Osteoblast (primary cell): ENCODE measurements at regions not wholly inside any gene's neighbourhood (a gene's known extent, or its start where the extent isn't known, plus 50 kb on each side); places are given as distances from the start of the nearest gene placed in this dataset.

Experiments
- DNase-seq: peaks from one replicate; pipeline ENCODE4 v3.0.0; 2011; ENCODE audit warnings: low spot score, mixed read lengths; ENCODE audit not compliant: insufficient read length; ENCODE audit errors: missing footprints
- H2AFZ ChIP-seq: 2 replicates; pipeline ENCODE4 v1.6.0; 2011; ENCODE audit warnings: mild to moderate bottlenecking, low read length
- H3K27ac ChIP-seq: 2 replicates; pipeline ENCODE4 v1.5.1; 2011; ENCODE audit warnings: mild to moderate bottlenecking, low read depth, low read length, moderate library complexity
- H3K27me3 ChIP-seq: 2 replicates; pipeline ENCODE4 v1.6.0; 2012; ENCODE audit warnings: mild to moderate bottlenecking, control low read depth, inconsistent platforms, low read length, moderate library complexity; ENCODE audit not compliant: insufficient read depth
- H3K36me3 ChIP-seq: 2 replicates; pipeline ENCODE4 v1.5.1; 2011; ENCODE audit warnings: mild to moderate bottlenecking, low read length, control low read depth, moderate library complexity; ENCODE audit not compliant: insufficient read depth
- H3K4me1 ChIP-seq: 2 replicates; pipeline ENCODE4 v1.5.1; 2011; ENCODE audit warnings: mild to moderate bottlenecking, low read length, control low read depth, moderate library complexity; ENCODE audit not compliant: insufficient read depth
- H3K4me2 ChIP-seq: 2 replicates; pipeline ENCODE4 v1.6.0; 2011; ENCODE audit warnings: mild to moderate bottlenecking, low read length; ENCODE audit not compliant: insufficient read depth
- H3K4me3 ChIP-seq: fragments of 200-600 bp; sonication (generic); 3 replicates; pipeline ENCODE4 v1.5.1; 2012; ENCODE audit warnings: mild to moderate bottlenecking, low read length, inconsistent platforms; ENCODE audit not compliant: insufficient read depth
- H3K79me2 ChIP-seq: 2 replicates; pipeline ENCODE4 v1.6.0; 2012; ENCODE audit warnings: mild to moderate bottlenecking, low read length, control low read depth, inconsistent platforms; ENCODE audit not compliant: insufficient read depth
- H3K9me3 ChIP-seq: 2 replicates; pipeline ENCODE4 v1.5.1; 2011; ENCODE audit warnings: low read depth, low read length, control low read depth
- H4K20me1 ChIP-seq: 2 replicates; pipeline ENCODE4 v1.6.0; 2012; ENCODE audit warnings: mild to moderate bottlenecking, low read length, control low read depth; ENCODE audit not compliant: insufficient read depth
- CTCF ChIP-seq: IDR thresholded peaks from 2 replicates; pipeline ENCODE4 v1.5.1; 2011; ENCODE audit warnings: mild to moderate bottlenecking, low read depth, low read length, moderate library complexity; ENCODE audit errors: extremely low read depth

- Histone ChIP-seq H3K4me3 (no peak overlapping the region), H4K20me1 (no peaks in the 10 kb centered on the region), H3K4me2 (no peak overlapping the region), H3K36me3 (no peaks in the 10 kb centered on the region), H3K27ac (no peak overlapping the region), H3K4me1 (no peaks in the 10 kb centered on the region), H3K27me3 (no peaks in the 10 kb centered on the region), H2AFZ (no peak overlapping the region), H3K9me3 (peaks cover 5% of the 10 kb centered on the region), H3K79me2 (no peaks in the 10 kb centered on the region)
- TF ChIP-seq CTCF = no peak
- DNase-seq = no peak
These were observed 132.4 kb upstream of the FOXK1 start for GRCh38 chr7:4549681-4550080.

- Histone ChIP-seq H4K20me1 (no peaks in the 10 kb centered on the region), H3K36me3 (no peaks in the 10 kb centered on the region), H3K27ac (no peak overlapping the region), H3K4me1 (no peaks in the 10 kb centered on the region), H2AFZ (no peak overlapping the region), H3K27me3 (no peaks in the 10 kb centered on the region), H3K4me2 (no peak overlapping the region), H3K4me3 (no peak overlapping the region), H3K9me3 (peaks cover 5% of the 10 kb centered on the region), H3K79me2 (no peaks in the 10 kb centered on the region)
- no peak for DNase-seq
- TF ChIP-seq CTCF = no peak
These were observed 132.0 kb upstream of the FOXK1 start for GRCh38 chr7:4550117-4550516.

- Histone ChIP-seq H3K79me2 (no peaks in the 10 kb centered on the region), H2AFZ (no peak overlapping the region), H3K27ac (no peak overlapping the region), H3K27me3 (no peaks in the 10 kb centered on the region), H3K4me1 (no peaks in the 10 kb centered on the region), H3K4me3 (no peak overlapping the region), H3K4me2 (no peak overlapping the region), H4K20me1 (no peaks in the 10 kb centered on the region), H3K9me3 (peaks cover 5% of the 10 kb centered on the region), H3K36me3 (no peaks in the 10 kb centered on the region)
- no peak for DNase-seq
- TF ChIP-seq CTCF = no peak
These were observed 129.1 kb upstream of the FOXK1 start for GRCh38 chr7:4552985-4553384.

GRCh38 chr7:4556868-4557793 lies 125.0 kb upstream of the FOXK1 start:
- no peak overlapping the region for H3K4me2 ChIP-seq
- no peaks in the 10 kb centered on the region for H3K27me3 ChIP-seq
- no peaks in the 10 kb centered on the region for H4K20me1 ChIP-seq
- no peak overlapping the region for H3K4me3 ChIP-seq
- no peak overlapping the region for H2AFZ ChIP-seq
- no peaks in the 10 kb centered on the region for H3K36me3 ChIP-seq
- DNase-seq = no peak
- no peaks in the 10 kb centered on the region for H3K79me2 ChIP-seq
- H3K4me1 ChIP-seq = no peaks in the 10 kb centered on the region
- TF ChIP-seq CTCF = no peak
- H3K9me3 ChIP-seq = peaks cover 5% of the 10 kb centered on the region
- H3K27ac ChIP-seq = no peak overlapping the region
